Amniotic stem cell (primary cell): ENCODE measurements at regions not wholly inside any gene's neighbourhood (a gene's known extent, or its start where the extent isn't known, plus 50 kb on each side); places are given as distances from the start of the nearest gene placed in this dataset.
A peak's percentile ranks its signal among the peaks of the same experiment; 100 is the strongest.

ENCODE experiments used
- DNase-seq: peaks from one replicate; lab custom pipeline; 2025; lab: John Stamatoyannopoulos, UW

GRCh38 chr1:198864695-198865094, 225.9 kb downstream of the PTPRC start:
- no peak for DNase-seq

- no peak for DNase-seq
Observed at GRCh38 chr1:198865319-198865718, 226.5 kb downstream of the PTPRC start.

GRCh38 chr1:198867182-198867581, 228.3 kb downstream of the PTPRC start:
- no peak for DNase-seq

GRCh38 chr1:198873696-198874230, 234.9 kb downstream of the PTPRC start:
- no peak for DNase-seq

GRCh38 chr1:198876371-198876871, 237.6 kb downstream of the PTPRC start:
- DNase-seq: no peak

- DNase-seq: no peak
Observed at GRCh38 chr1:198878566-198878965, 239.7 kb downstream of the PTPRC start.

GRCh38 chr1:198879711-198880306, 241.0 kb downstream of the PTPRC start:
- no peak for DNase-seq

- DNase-seq: no peak
Observed at GRCh38 chr1:198880397-198880796, 241.6 kb downstream of the PTPRC start.

- peak; percentile 67 for DNase-seq
Observed at GRCh38 chr1:198880818-198881597, 242.2 kb downstream of the PTPRC start.

- no peak for DNase-seq
Observed at GRCh38 chr1:198883184-198883583, 244.3 kb downstream of the PTPRC start.

- DNase-seq: no peak
Observed at GRCh38 chr1:198887866-198888265, 249.0 kb downstream of the PTPRC start.

- DNase-seq: no peak
Observed at GRCh38 chr1:198888379-198888943, 249.6 kb downstream of the PTPRC start.

- no peak for DNase-seq
Observed at GRCh38 chr1:198889101-198889500, 250.3 kb downstream of the PTPRC start.

- DNase-seq: no peak
Observed at GRCh38 chr1:198889749-198890148, 250.9 kb downstream of the PTPRC start.

- no peak for DNase-seq
Observed at GRCh38 chr1:198890214-198890930, 251.5 kb downstream of the PTPRC start.

- DNase-seq: no peak
Observed at GRCh38 chr1:198892065-198892464, 253.2 kb downstream of the PTPRC start.

GRCh38 chr1:198893141-198893540, 254.3 kb downstream of the PTPRC start:
- no peak for DNase-seq

- no peak for DNase-seq
Observed at GRCh38 chr1:198893763-198894444, 255.1 kb downstream of the PTPRC start.

GRCh38 chr1:198901266-198901665, 262.4 kb downstream of the PTPRC start:
- DNase-seq: no peak

- no peak for DNase-seq
Observed at GRCh38 chr1:198902655-198903054, 263.8 kb downstream of the PTPRC start.

GRCh38 chr1:198903203-198903602, 264.4 kb downstream of the PTPRC start:
- DNase-seq: no peak

GRCh38 chr1:198903621-198904020, 264.8 kb downstream of the PTPRC start:
- DNase-seq: no peak
